ENCODE measurements at regions not wholly inside any gene's neighbourhood (a gene's known extent, or its start where the extent isn't known, plus 50 kb on each side); places are given as distances from the start of the nearest gene placed in this dataset.

DNA sequence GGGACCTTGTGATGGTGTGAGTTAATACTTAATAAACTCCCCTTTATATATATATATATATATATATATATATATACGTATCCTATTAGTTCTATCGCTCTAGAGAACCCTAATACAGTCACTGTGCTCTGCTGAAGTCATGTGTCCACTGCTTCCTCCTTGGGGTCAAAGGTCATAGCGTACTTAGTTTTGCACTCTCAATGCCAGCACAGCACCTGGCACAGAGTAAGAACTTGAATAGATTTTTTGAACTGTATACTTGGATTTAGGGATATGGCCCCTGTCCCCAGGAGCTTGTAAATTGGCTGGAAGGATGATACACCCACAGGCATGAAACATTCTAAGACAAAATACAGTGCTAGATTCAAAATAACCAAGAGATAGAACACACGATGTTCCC lies 58.9 kb upstream of the PLXNA4 start:
- no peak for TF ChIP-seq EZH2 (IDR thresholded peaks at IDR 0.05; ENCODE audit: insufficient read depth, low read length)
- TF ChIP-seq, protein P1, sequence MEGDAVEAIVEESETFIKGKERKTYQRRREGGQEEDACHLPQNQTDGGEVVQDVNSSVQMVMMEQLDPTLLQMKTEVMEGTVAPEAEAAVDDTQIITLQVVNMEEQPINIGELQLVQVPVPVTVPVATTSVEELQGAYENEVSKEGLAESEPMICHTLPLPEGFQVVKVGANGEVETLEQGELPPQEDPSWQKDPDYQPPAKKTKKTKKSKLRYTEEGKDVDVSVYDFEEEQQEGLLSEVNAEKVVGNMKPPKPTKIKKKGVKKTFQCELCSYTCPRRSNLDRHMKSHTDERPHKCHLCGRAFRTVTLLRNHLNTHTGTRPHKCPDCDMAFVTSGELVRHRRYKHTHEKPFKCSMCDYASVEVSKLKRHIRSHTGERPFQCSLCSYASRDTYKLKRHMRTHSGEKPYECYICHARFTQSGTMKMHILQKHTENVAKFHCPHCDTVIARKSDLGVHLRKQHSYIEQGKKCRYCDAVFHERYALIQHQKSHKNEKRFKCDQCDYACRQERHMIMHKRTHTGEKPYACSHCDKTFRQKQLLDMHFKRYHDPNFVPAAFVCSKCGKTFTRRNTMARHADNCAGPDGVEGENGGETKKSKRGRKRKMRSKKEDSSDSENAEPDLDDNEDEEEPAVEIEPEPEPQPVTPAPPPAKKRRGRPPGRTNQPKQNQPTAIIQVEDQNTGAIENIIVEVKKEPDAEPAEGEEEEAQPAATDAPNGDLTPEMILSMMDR (IDR thresholded peaks at IDR 0.05; ENCODE audit: insufficient read depth, low read depth, low read length), result no peak

All from astrocyte (in vitro differentiated cells and primary cell).